H54 (cell line): ENCODE measurements at regions not wholly inside any gene's neighbourhood (a gene's known extent, or its start where the extent isn't known, plus 50 kb on each side); places are given as distances from the start of the nearest gene placed in this dataset.
"Not testable (repeated sequence)": the region's sequence is repeated elsewhere in the genome, so short reads cannot be mapped to it uniquely, and the experiment has no call there.

Source experiments
- DNase-seq: peaks from one replicate; pipeline ENCODE4 v3.0.0; 2011; ENCODE audit warnings: low spot score, mixed read lengths; ENCODE audit not compliant: insufficient read length
- FAIRE-seq: peaks from 3 replicates; lab custom pipeline; 2011; peaks lifted over from hg19 to GRCh38; lab: Jason Lieb, UNC
- POLR2A ChIP-seq: IDR thresholded peaks from 2 replicates; pipeline ENCODE4 v1.6.1; 2011; ENCODE audit warnings: low read depth, mild to moderate bottlenecking, low read length

DNA sequence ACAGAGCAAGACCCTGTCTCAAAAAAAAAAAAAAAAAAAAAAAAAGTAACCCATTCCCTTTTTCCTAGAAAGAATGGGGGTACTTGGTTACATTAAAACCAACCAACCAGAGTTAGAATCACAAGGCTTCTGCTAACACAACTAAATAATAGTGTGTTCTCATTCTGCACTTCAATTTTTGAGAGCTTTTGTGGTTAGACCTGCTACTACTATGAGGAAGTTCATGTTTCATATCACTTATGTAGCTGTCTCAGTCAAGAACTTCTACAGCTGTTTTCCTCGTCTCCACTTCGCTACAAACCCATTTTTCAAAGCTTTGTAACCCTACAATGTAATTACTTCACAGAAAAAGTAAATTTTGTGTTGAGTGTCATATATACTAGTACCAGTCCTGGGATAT, 58.3 kb downstream of the PDHA2 start:
- no peak for TF ChIP-seq POLR2A
- FAIRE-seq (no peak), DNase-seq (no peak)

DNA sequence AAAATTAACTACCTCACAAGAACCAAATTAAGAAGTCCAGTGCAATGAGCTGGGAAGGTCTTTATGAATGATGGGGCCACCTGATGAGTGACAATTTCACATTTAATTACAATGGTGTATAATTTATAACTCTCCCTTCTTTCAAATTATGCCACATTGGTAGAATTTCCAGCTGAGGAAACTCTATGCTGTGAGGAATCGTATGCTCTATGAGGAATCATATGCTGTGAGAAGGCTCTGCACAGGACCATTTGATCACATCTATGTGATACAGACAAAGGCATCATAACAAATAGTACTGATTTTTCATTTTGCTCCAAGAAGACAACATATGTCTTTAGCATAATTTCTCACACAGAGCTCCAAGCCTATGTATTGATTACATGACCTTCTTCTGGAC, 69.3 kb downstream of the PDHA2 start:
- no peak for DNase-seq
- FAIRE-seq, result no peak
- no peak for TF ChIP-seq POLR2A

DNA sequence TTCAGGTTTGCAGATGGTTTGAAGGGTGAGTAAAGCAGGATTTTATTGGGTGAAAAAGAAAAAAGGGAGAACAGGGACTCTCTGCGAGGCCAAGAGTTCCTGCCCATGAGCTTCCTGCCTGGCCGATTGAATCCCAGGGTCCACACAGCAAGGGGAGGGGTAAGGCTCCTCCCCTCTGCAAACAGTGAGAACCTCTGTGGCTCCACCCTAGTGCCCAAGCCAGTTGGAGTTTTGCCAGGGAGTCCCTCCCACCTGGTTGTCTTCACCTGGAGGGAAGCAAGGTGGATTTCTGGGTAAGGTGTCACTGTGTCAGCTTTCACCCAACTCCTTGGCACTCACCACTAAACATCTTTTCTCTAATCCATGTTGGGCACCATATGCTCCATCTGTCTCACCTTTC, 70.9 kb downstream of the PDHA2 start:
- no peak for TF ChIP-seq POLR2A
- no peak for FAIRE-seq

DNA sequence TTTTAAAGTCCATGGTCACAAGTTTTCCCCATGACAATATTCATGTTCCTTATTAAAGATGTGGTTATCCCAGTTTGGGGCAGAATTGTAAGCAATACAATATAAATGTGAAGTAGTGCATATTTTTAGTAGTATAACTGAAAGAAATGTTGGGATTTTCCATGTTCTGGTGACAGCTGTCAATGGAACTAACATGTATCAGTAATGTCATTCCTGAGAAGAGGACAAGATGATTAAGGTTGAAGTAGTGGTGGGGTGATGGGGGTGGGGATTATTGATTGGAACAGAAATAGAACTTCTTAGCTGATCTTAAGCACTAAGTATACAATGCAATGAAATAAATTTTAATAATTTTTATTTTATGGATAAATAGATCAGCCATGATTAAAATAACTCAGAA, 81.6 kb downstream of the PDHA2 start:
- no peak for TF ChIP-seq POLR2A
- DNase-seq, result no peak
- no peak for FAIRE-seq

More for the DNA sequence above, 70.9 kb downstream of the PDHA2 start:
- DNase-seq, result no peak

DNA sequence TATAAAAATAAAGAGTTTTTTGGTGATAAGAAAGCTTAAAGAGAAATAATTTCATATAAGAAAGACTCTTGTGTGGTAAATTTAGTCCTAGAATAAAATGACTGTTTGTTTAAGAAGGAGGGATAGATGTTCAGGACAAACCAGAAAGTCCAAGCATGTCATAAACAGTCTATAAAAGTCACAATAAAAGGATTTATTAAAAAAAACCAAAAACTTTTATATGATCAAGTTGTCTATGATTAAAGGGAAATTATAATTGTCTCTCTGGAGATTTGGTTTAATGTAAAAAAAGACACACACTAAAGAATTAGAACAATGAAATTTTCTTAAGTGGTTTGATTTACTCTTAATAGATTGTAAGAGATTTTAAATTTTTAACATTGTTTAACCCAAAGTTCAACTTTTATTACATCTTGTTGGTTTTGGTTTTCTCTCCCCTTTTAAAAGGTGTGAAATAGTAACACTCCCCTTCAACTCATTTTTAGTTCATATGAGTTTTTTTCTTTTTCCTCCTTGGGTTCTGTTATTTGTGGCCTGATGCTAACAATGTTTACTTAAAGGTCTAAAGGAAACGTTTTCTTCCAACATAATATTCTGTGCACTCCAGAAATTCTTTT, 89.7 kb downstream of the PDHA2 start:
- no peak for TF ChIP-seq POLR2A
- FAIRE-seq (no peak), DNase-seq (no peak)

DNA sequence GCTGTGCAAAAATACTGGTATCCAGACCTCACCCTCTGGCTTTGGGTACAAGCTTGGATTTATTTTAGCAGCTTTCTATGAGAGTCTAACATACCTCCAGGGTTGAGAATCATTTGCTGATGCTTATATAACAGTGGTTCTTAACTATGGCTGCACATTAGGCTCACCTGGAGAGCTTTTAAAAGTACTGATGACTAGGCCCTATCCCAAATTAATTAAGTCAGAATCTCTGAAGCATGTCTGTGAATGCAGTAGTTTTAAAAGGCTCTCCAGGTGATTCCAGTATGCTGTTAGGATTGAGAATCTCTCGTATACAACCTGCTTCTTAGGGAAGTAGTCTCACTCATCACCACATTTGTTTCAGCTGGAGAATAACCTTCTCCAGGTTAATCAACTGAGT, 99.2 kb downstream of the PDHA2 start:
- TF ChIP-seq POLR2A, result no peak
- FAIRE-seq (no peak), DNase-seq (no peak)

DNA sequence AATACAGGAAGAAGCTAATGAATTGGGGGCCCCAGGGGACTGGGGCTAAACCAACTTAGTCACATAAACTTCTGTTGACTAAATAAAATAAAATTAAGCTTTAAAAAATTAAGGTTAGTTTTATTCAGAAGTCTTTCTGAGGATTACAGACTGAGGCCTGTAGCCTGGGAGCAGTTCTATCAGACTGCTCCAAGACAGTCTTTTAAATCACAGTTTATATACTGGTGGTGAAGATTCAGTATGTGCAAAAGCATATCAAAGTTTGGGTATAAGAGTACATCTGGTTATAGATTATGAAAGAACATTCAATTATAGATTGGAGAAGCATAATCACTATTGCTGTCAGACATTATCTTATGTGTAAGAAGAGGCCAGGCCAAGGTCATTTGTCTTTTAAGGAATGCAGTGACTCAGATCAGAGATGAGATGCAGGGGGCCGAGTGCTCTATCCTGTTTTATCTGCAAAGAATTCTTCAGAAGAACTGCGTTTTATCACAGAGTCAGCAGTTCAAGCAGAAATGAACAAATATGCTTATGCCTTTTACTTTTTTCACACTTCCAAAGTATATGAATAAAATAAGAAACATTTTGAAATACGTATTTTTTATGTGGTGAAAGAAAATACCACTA, 109.4 kb downstream of the PDHA2 start:
- no peak for TF ChIP-seq POLR2A
- FAIRE-seq (no peak), DNase-seq (no peak)

DNA sequence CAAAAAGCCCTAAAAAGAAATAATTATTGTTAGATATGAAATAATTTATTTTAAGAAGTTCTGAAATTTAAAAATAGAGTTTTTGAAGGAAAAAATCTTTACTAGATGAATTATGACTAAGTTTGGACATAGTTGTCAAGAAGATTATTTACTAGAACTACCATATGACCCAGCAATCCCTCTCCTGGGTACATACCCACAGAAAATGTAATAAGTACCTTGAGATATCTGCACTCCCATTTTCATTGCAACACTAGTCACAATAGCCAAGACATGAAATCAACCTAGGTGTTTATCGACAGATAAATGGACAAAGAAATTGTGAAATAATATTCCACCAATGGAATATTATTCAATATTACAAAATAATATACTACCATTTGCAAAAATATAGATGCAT, 109.9 kb downstream of the PDHA2 start:
- TF ChIP-seq POLR2A, result no peak
- no peak for FAIRE-seq
- no peak for DNase-seq

DNA sequence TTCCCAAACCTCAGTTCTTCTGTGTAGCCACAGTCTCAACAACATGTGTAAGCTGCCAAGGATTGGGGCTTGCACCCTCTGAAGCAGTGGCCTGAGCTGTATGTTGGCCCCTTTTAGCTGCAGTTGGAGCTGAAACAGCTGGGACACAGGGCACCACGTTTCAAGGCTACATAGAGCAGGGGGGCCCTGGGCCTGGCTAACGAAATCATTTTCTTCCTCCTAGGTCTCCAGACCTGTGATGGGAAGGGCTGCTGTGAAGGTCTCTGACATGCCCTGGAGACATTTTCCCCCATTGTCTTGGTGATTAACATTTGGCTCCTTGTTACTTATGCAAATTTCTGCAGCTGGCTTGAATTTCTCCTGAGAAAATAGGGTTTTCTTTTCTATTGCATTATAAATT, 112.6 kb downstream of the PDHA2 start:
- not testable (repeated sequence) for DNase-seq, FAIRE-seq

DNA sequence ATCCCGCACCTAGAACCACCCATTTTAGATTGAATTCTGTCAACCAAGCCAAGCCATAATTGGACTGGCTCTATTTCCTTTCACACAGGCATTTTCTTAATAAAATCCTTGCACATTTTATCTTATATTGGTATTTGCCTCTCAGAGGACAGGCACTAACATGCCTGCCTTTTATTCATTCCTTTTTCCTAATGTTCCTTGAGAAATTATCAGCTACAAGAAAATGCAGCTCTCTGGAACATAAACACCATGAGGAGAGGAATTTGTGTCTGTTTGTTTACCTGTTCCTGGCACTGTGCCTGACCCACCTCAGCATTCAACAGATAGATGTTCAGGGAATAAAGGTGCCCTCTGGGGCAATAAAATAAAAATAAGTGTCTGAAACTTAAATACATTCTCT, 116.2 kb downstream of the PDHA2 start:
- DNase-seq (no peak), FAIRE-seq (no peak)
- TF ChIP-seq POLR2A, result no peak

DNA sequence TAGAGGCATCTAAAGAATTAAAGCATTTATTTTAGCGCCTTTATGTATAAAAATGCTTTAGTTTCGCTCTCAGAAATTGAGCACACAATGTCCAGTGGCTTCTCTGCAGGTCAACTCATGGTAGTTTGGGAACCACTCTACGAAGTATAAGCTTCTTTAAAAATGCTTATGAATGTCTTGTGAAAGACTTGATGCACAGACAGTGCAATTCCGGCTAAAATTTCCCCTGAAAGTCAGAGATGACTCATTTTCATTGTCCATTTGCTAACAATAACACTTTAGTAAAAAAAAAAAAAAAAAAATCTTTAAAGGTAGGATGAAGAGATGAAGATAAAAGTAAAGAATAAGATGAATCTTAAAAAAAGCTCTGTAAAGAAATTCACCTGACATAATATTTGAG, 117.2 kb downstream of the PDHA2 start:
- no peak for FAIRE-seq
- no peak for TF ChIP-seq POLR2A
- no peak for DNase-seq

DNA sequence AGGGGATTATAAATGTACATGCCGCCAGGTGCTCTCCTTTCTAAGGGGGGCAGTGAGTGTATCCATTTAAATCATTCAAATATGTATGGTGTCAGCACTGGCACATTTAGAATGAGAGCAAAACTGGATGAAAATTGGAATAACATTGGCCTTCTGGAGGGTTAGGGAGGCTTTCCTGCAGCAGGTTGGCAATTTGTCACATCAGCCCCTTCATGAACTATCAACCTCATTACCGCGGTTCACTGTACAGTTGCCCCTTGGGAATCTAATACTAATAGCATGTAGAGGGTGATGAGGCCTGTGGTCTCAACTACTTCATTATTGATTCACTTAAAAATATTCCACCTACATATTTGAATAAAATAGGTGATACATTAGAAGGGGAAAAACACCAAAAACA, 117.9 kb downstream of the PDHA2 start:
- DNase-seq, result no peak
- no peak for FAIRE-seq
- no peak for TF ChIP-seq POLR2A

DNA sequence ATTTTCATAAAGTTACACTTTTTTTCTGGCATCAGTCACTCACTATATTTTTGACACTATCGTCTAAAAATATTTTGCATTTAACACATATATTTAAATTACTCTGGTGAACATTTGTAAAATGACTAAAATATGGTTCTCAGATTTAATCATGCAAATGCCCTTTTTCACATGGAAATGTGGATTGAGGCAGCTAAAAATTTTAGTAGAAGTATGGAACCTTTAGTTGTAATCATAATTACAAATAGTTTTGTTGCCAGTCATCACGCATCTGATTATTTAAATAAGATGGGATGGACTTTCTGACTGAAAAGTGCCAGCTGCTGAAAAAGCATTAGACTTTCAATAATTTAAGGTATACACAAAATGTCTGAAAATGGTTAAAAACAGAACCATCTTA, 119.3 kb downstream of the PDHA2 start:
- FAIRE-seq (no peak), DNase-seq (no peak)
- no peak for TF ChIP-seq POLR2A

DNA sequence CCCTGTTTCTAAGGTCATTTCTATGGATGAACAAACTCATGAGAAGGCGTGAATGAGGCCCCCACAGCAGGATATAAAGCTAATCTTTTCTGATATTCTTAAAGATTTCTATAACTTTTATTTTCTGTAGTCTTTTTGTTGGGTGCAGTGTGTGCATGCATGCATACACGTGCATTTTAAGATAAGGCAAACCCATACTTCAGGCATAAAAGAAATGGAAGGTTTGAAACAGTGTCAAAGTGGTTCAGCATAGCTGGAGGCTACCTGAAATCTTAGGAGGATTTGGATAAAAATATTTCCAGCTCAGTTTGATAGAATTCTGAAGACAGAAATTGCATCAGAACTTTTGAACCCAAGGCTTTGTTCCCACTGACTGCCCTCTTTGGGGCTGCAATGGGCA, 119.7 kb downstream of the PDHA2 start:
- FAIRE-seq (no peak), DNase-seq (no peak)
- TF ChIP-seq POLR2A, result no peak

DNA sequence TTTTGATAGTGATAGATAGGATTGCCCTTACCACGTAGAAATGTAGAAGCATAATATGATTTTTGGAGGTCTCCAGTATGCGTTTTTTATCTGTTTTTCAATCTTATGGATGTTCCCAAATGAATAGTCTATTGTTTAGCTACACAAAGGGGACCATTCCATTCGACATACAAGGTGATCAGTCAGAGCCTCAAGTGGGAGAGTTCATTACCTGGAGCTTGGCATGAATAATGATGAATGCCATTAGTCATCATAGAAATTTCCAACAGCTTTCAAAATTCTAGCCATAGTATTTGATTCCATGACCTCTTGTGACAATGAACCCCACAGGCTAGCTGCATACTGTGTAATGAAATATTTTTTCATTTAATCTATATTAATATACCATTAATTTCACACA, 123.6 kb downstream of the PDHA2 start:
- FAIRE-seq, result no peak
- DNase-seq, result no peak
- no peak for TF ChIP-seq POLR2A
